ENCODE measurements at regions not wholly inside any gene's neighbourhood (a gene's known extent, or its start where the extent isn't known, plus 50 kb on each side); places are given as distances from the start of the nearest gene placed in this dataset.

- H3K4me3 Mint-ChIP-seq (ENCODE audit: unreplicated experiment) = no peak overlapping the region
- DNase-seq = no peak
Measured at GRCh38 chr12:124655698-124656516, 88.5 kb upstream of the NCOR2 start.

GRCh38 chr12:124655048-124655697, 87.8 kb upstream of the NCOR2 start:
- Histone ChIP-seq H3K27me3 (replicated peaks; ENCODE audit: control insufficient read depth, insufficient read depth, low read length) (no peaks in the 10 kb centered on the region), H3K4me3 (ENCODE audit: low read depth, low read length) (no peak overlapping the region), H3K4me1 (no peaks in the 10 kb centered on the region), H3K36me3 (ENCODE audit: control insufficient read depth, insufficient read depth, low read length) (no peaks in the 10 kb centered on the region), H3K9me3 (peaks cover 1% of the 10 kb centered on the region; the same call in 1 of the 2 replicates)
- no peaks in the 10 kb centered on the region for H3K36me3 Mint-ChIP-seq (ENCODE audit: insufficient read depth, unreplicated experiment)
- no peaks in the 10 kb centered on the region for H3K27me3 Mint-ChIP-seq (ENCODE audit: insufficient read depth, unreplicated experiment)
- no peak overlapping the region for H3K27ac Mint-ChIP-seq (ENCODE audit: unreplicated experiment)
- TF ChIP-seq CTCF (IDR thresholded peaks at IDR 0.05; ENCODE audit: insufficient read depth in 1 of 2, low read depth in 1 of 2, low read length in 1 of 2, severe bottlenecking in 1 of 2, unreplicated experiment in 1 of 2) = no peak
- H3K9me3 Mint-ChIP-seq (ENCODE audit: unreplicated experiment) = no peaks in the 10 kb centered on the region
- H3K4me1 Mint-ChIP-seq (ENCODE audit: low read depth, unreplicated experiment) = no peaks in the 10 kb centered on the region
- DNase-seq = no peak
- intact Hi-C loops (cut with micrococcal nuclease; ENCODE audit: unreplicated experiment) = no loop called here
- ChIA-PET POLR2A (no interaction called here), CTCF (no interaction called here)
- BruUV-seq (replicated peaks) = no TSS peak
- no peak overlapping the region for H3K4me3 Mint-ChIP-seq (ENCODE audit: unreplicated experiment)

More at GRCh38 chr12:124655698-124656516, 88.5 kb upstream of the NCOR2 start:
- H3K4me1 ChIP-seq = no peaks in the 10 kb centered on the region
- intact Hi-C loops (cut with micrococcal nuclease; ENCODE audit: unreplicated experiment) = no loop called here
- TF ChIP-seq CTCF (IDR thresholded peaks at IDR 0.05; ENCODE audit: insufficient read depth in 1 of 2, low read depth in 1 of 2, low read length in 1 of 2, severe bottlenecking in 1 of 2, unreplicated experiment in 1 of 2) = no peak
- no peaks in the 10 kb centered on the region for H3K27me3 ChIP-seq (replicated peaks; ENCODE audit: control insufficient read depth, insufficient read depth, low read length)
- no peaks in the 10 kb centered on the region for H3K9me3 ChIP-seq
- H3K4me3 ChIP-seq (ENCODE audit: low read depth, low read length) = no peak overlapping the region
- no peaks in the 10 kb centered on the region for H3K36me3 Mint-ChIP-seq (ENCODE audit: insufficient read depth, unreplicated experiment)
- no peaks in the 10 kb centered on the region for H3K27me3 Mint-ChIP-seq (ENCODE audit: insufficient read depth, unreplicated experiment)
- BruUV-seq (replicated peaks) = no TSS peak
- no peak overlapping the region for H3K27ac Mint-ChIP-seq (ENCODE audit: unreplicated experiment)
- H3K9me3 Mint-ChIP-seq (ENCODE audit: unreplicated experiment) = no peaks in the 10 kb centered on the region
- ChIA-PET CTCF (no interaction called here), POLR2A (no interaction called here)
- H3K4me1 Mint-ChIP-seq (ENCODE audit: low read depth, unreplicated experiment) = no peaks in the 10 kb centered on the region
- no peaks in the 10 kb centered on the region for H3K36me3 ChIP-seq (ENCODE audit: control insufficient read depth, insufficient read depth, low read length)

- no peak overlapping the region for H3K4me3 ChIP-seq (ENCODE audit: low read depth, low read length)
- no peak for TF ChIP-seq CTCF (IDR thresholded peaks at IDR 0.05; ENCODE audit: insufficient read depth in 1 of 2, low read depth in 1 of 2, low read length in 1 of 2, severe bottlenecking in 1 of 2, unreplicated experiment in 1 of 2)
- DNase-seq = no peak
- intact Hi-C loops (cut with micrococcal nuclease; ENCODE audit: unreplicated experiment) = no loop called here
- Mint-ChIP-seq H3K36me3 (ENCODE audit: insufficient read depth, unreplicated experiment) (no peaks in the 10 kb centered on the region), H3K27me3 (ENCODE audit: insufficient read depth, unreplicated experiment) (no peaks in the 10 kb centered on the region), H3K4me3 (ENCODE audit: unreplicated experiment) (no peak overlapping the region), H3K4me1 (ENCODE audit: low read depth, unreplicated experiment) (no peaks in the 10 kb centered on the region), H3K9me3 (ENCODE audit: unreplicated experiment) (no peaks in the 10 kb centered on the region), H3K27ac (ENCODE audit: unreplicated experiment) (no peak overlapping the region)
- no peaks in the 10 kb centered on the region for H3K27me3 ChIP-seq (replicated peaks; ENCODE audit: control insufficient read depth, insufficient read depth, low read length)
- no peaks in the 10 kb centered on the region for H3K4me1 ChIP-seq
- POLR2A ChIA-PET = no interaction called here
- CTCF ChIA-PET = no interaction called here
- no TSS peak for BruUV-seq (replicated peaks)
- no peaks in the 10 kb centered on the region for H3K36me3 ChIP-seq (ENCODE audit: control insufficient read depth, insufficient read depth, low read length)
- peaks cover 7% of the 10 kb centered on the region for H3K9me3 ChIP-seq
Measured at GRCh38 chr12:124654666-124655047, 87.2 kb upstream of the NCOR2 start.
